RWPE2 (cell line): ENCODE measurements at regions not wholly inside any gene's neighbourhood (a gene's known extent, or its start where the extent isn't known, plus 50 kb on each side); places are given as distances from the start of the nearest gene placed in this dataset.

Source experiments
- ATAC-seq: fragments of 200-7000 bp; cut with Tn5 transposase; 3 replicates; pipeline ENCODE4 v1.9.1; 2021; ENCODE audit warnings: low read depth
- DNase-seq: peaks from one replicate; pipeline ENCODE4 v3.0.0-alpha.2; 2020; ENCODE audit warnings: low spot score
- H3K27ac ChIP-seq: fragments of 450-650 bp; 2 replicates; pipeline ENCODE4 v1.5.1; 2017; ENCODE audit warnings: mild to moderate bottlenecking; ENCODE audit not compliant: poor library complexity, severe bottlenecking
- H3K27me3 ChIP-seq: fragments of 250-450 bp; sonication (Bioruptor Pico); 2 replicates; pipeline ENCODE4 v1.5.1; 2021; ENCODE audit warnings: mild to moderate bottlenecking, moderate library complexity; ENCODE audit not compliant: insufficient read depth, poor library complexity, severe bottlenecking
- H3K36me3 ChIP-seq: fragments of 250-450 bp; sonication (Bioruptor Pico); 2 replicates; pipeline ENCODE4 v1.5.1; 2020; ENCODE audit warnings: low read depth, mild to moderate bottlenecking, moderate library complexity
- H3K4me1 ChIP-seq: fragments of 250-450 bp; sonication (Bioruptor Pico); 2 replicates; pipeline ENCODE4 v1.5.1; 2021; ENCODE audit warnings: mild to moderate bottlenecking, moderate library complexity; ENCODE audit not compliant: insufficient read depth, poor library complexity, severe bottlenecking
- H3K4me3 ChIP-seq: fragments of 250-450 bp; sonication (Bioruptor Pico); 2 replicates; pipeline ENCODE4 v1.5.1; 2021; ENCODE audit warnings: mild to moderate bottlenecking, moderate library complexity; ENCODE audit not compliant: severe bottlenecking
- H3K9me3 ChIP-seq: fragments of 250-450 bp; sonication (Bioruptor Pico); 2 replicates; pipeline ENCODE4 v1.5.1; 2021; ENCODE audit warnings: mild to moderate bottlenecking, moderate library complexity; ENCODE audit not compliant: severe bottlenecking
- CTCF ChIP-seq: fragments of 450-650 bp; IDR thresholded peaks from one replicate; pipeline ENCODE4 v1.5.1; 2017; ENCODE audit warnings: mild to moderate bottlenecking, moderate library complexity; ENCODE audit not compliant: poor library complexity, severe bottlenecking

GRCh38 chr2:18490901-18491300 lies 69.6 kb downstream of the RDH14 start:
- no peaks in the 10 kb centered on the region for H3K36me3 ChIP-seq
- DNase-seq (no peak), ATAC-seq (no peak)
- no peaks in the 10 kb centered on the region for H3K9me3 ChIP-seq
- H3K27ac ChIP-seq, result no peak overlapping the region
- no peaks in the 10 kb centered on the region for H3K27me3 ChIP-seq
- TF ChIP-seq CTCF, result no peak
- H3K4me3 ChIP-seq, result no peak overlapping the region
- H3K4me1 ChIP-seq, result no peaks in the 10 kb centered on the region

GRCh38 chr2:18487106-18487913 lies 73.1 kb downstream of the RDH14 start:
- Histone ChIP-seq H3K9me3 (no peaks in the 10 kb centered on the region), H3K27ac (no peak overlapping the region), H3K36me3 (no peaks in the 10 kb centered on the region), H3K4me1 (no peaks in the 10 kb centered on the region), H3K4me3 (no peak overlapping the region), H3K27me3 (no peaks in the 10 kb centered on the region)
- DNase-seq, result no peak
- TF ChIP-seq CTCF, result no peak
- no peak for ATAC-seq

- DNase-seq (no peak), ATAC-seq (no peak)
- Histone ChIP-seq H3K4me3 (no peak overlapping the region), H3K27ac (no peak overlapping the region), H3K36me3 (no peaks in the 10 kb centered on the region), H3K27me3 (no peaks in the 10 kb centered on the region), H3K4me1 (no peaks in the 10 kb centered on the region), H3K9me3 (no peaks in the 10 kb centered on the region)
- TF ChIP-seq CTCF, result no peak
These were observed 75.8 kb downstream of the RDH14 start for GRCh38 chr2:18484625-18485024.

- no peaks in the 10 kb centered on the region for H3K4me1 ChIP-seq
- ATAC-seq (no peak), DNase-seq (no peak)
- H3K36me3 ChIP-seq, result no peaks in the 10 kb centered on the region
- no peaks in the 10 kb centered on the region for H3K27me3 ChIP-seq
- H3K27ac ChIP-seq, result no peak overlapping the region
- no peaks in the 10 kb centered on the region for H3K9me3 ChIP-seq
- TF ChIP-seq CTCF, result no peak
- no peak overlapping the region for H3K4me3 ChIP-seq
These were observed 76.6 kb downstream of the RDH14 start for GRCh38 chr2:18483896-18484295.

GRCh38 chr2:18482666-18483065 lies 77.8 kb downstream of the RDH14 start:
- H3K27me3 ChIP-seq, result no peaks in the 10 kb centered on the region
- H3K36me3 ChIP-seq, result no peaks in the 10 kb centered on the region
- no peak overlapping the region for H3K27ac ChIP-seq
- DNase-seq, result no peak
- 0 out of 3 replicates have a peak, but pooled peaks have one; percentile 33 for ATAC-seq
- no peaks in the 10 kb centered on the region for H3K9me3 ChIP-seq
- H3K4me1 ChIP-seq, result no peaks in the 10 kb centered on the region
- H3K4me3 ChIP-seq, result no peak overlapping the region
- TF ChIP-seq CTCF, result peak; percentile 25
